Body of pancreas (tissue), 4 donors: ENCODE measurements at regions not wholly inside any gene's neighbourhood (a gene's known extent, or its start where the extent isn't known, plus 50 kb on each side); places are given as distances from the start of the nearest gene placed in this dataset.
A peak's percentile ranks its signal among the peaks of the same experiment; 100 is the strongest.
"Not testable (repeated sequence)": the region's sequence is repeated elsewhere in the genome, so short reads cannot be mapped to it uniquely, and the experiment has no call there.

Experiments used
- ATAC-seq: fragments of 150-250 bp; one replicate; pipeline ENCODE4 v1.9.1; 2016
- DNase-seq, 4 donors: peaks; one replicate each; pipeline ENCODE4 v3.0.0-alpha.2; 2019
- H3K27ac ChIP-seq, 4 donors: fragments of 200-600 bp; sonication (generic); 1 replicate in 3 of 4; 2 replicates in 1 of 4; pipeline versions ENCODE4 v1.5.1 to v1.6.1; 2016 to 2019; ENCODE audit warnings: mild to moderate bottlenecking in 1 of 4, mixed read lengths in 1 of 4, moderate library complexity in 1 of 4
- H3K27me3 ChIP-seq, 2 donors: fragments of 200-600 bp; sonication (generic); one replicate each; pipeline ENCODE4 v1.6.0; 2016; ENCODE audit warnings: mild to moderate bottlenecking in 1 of 2
- H3K36me3 ChIP-seq, 2 donors: fragments of 200-600 bp; sonication (generic); replicated peaks in 1 of 2; 2 replicates each; pipeline ENCODE4 v1.5.1; 2016; ENCODE audit warnings: low read depth in 2 of 2; ENCODE audit not compliant: insufficient read depth in 1 of 2
- H3K4me1 ChIP-seq: fragments of 200-600 bp; sonication (generic); one replicate; pipeline ENCODE4 v1.6.0; 2016
- H3K4me3 ChIP-seq, 2 donors: fragments of 200-600 bp; sonication (generic); 1 replicate in 1 of 2; 2 replicates in 1 of 2; pipeline ENCODE4 v1.5.1; 2016 to 2019
- H3K9me3 ChIP-seq, 3 donors: fragments of 200-600 bp; sonication (generic); 1 replicate in 2 of 3; 2 replicates in 1 of 3; pipeline ENCODE4 v1.5.1; 2016
- POLR2A ChIP-seq, 3 donors: fragments of 450-650 bp; IDR thresholded peaks; one replicate each; pipeline ENCODE4 v1.6.1; 2016; ENCODE audit warnings: antibody characterized with exemption in 3 of 3, mild to moderate bottlenecking in 2 of 3
- WGBS, 2 donors: methylation state at CpG; one replicate each; pipeline ENCODE4 v1.1.5; 2017; 5-methylcytosine and 5-hydroxymethylcytosine counted together
- intact Hi-C: fragments of 100-400 bp; cut with DNase I; formaldehyde crosslinking; loops from one replicate; pipeline ENCODE4 v1.15.1; 2023
- TF ChIP-seq, protein P1 (sequence below), 7 experiments: fragments of 450-650 bp in 4 of 7; fragments of 200-600 bp in 3 of 7; sonication (generic) in 3 of 7; IDR thresholded peaks; one replicate each; pipeline ENCODE4 v1.5.1; 2016 to 2019; ENCODE audit warnings: antibody characterized with exemption in 7 of 7

DNA sequence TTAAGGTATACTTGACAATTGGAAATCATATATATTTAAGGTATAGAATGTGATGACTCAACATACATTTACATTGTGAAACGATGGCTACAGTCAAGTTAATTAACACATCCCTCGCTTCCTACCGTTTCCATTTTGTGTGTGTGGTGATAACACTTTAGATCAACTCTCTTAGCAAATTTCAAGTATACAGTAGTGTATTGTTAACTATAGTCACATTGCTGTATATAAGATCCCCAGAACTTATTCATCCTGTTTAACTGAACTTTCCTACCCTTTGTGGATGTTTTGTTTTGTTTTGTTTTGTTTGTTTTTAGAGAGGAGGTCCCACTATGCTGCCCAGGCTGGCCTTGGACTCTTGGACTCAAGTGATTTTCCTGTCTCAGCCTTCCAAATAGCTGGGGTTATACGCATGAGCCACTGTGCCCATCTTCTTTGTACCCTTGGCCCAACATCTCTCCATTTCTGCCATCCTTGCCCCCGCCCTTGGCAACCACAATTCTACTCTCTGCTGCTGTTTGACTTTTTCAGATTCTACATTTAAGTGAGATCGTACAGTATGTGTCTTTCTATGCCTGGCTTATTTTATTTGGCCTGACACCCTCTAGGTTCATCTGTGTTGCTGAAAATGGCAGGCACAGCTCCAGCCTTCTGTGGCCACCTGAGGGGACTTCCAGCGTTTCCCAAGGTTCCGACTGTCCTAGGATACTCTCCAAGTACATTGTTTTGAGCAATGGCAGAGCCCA lies 90.5 kb upstream of the SNX9 start:
- Histone ChIP-seq H3K36me3 (no peaks in the 10 kb centered on the region), H3K4me3 (no peak overlapping the region), H3K4me1 (peaks cover 1% of the 10 kb centered on the region), H3K9me3 (no peaks in the 10 kb centered on the region), H3K27me3 (no peaks in the 10 kb centered on the region), H3K27ac (no peak overlapping the region)
- ATAC-seq: no peak
- DNase-seq: no peak
- TF ChIP-seq, protein P1, sequence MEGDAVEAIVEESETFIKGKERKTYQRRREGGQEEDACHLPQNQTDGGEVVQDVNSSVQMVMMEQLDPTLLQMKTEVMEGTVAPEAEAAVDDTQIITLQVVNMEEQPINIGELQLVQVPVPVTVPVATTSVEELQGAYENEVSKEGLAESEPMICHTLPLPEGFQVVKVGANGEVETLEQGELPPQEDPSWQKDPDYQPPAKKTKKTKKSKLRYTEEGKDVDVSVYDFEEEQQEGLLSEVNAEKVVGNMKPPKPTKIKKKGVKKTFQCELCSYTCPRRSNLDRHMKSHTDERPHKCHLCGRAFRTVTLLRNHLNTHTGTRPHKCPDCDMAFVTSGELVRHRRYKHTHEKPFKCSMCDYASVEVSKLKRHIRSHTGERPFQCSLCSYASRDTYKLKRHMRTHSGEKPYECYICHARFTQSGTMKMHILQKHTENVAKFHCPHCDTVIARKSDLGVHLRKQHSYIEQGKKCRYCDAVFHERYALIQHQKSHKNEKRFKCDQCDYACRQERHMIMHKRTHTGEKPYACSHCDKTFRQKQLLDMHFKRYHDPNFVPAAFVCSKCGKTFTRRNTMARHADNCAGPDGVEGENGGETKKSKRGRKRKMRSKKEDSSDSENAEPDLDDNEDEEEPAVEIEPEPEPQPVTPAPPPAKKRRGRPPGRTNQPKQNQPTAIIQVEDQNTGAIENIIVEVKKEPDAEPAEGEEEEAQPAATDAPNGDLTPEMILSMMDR (IDR thresholded peaks at IDR 0.05): no peak
- no peak for TF ChIP-seq POLR2A (IDR thresholded peaks at IDR 0.05)
- intact Hi-C loops: no loop called here
- WGBS, 2 donors: 73 to 81% methylated on average over 8 of the region's 8 CpGs

- H3K4me1 ChIP-seq, H3K27me3 ChIP-seq, DNase-seq, H3K27ac ChIP-seq, H3K4me3 ChIP-seq, H3K9me3 ChIP-seq, intact Hi-C loops, ATAC-seq, H3K36me3 ChIP-seq: not testable (repeated sequence)
- 84 to 94% methylated on average over 4 of the region's 4 CpGs for WGBS, 2 donors
Measured at GRCh38 chr6:157736555-157736954, 86.5 kb upstream of the SNX9 start.

DNA sequence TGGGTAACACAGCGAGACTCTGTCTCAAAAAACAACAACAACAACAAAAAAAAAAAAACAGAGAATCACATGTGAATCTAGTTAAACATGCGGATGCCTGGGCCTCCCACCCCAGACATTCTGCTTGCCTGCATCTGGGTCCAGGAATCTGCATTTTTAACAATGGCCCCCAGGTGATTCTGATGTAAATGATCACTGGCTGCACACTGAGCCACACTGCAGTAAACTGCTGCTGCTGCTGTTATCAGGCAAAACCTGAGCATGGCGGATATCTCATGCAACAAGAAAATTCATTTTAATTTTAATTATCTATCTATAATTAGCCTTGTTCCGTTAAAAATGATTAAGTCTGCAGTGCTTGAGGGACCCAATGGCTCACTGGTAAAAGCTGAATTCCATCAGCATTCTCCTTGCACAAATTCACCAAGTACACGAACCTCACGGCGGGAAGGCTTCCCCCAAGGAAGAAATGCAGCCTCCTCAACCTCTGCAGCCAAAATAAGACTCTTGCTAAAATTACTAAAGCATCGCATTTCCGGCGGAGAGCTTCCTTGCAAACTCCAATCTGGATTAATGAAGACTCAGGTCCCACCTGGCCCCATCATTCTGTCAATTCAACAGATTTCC lies 81.6 kb upstream of the SNX9 start:
- 74 to 82% methylated on average over 10 of the region's 10 CpGs for WGBS, 2 donors
- TF ChIP-seq POLR2A (IDR thresholded peaks at IDR 0.05): no peak
- TF ChIP-seq, protein P1 (IDR thresholded peaks at IDR 0.05): no peak
- ATAC-seq: no peak

GRCh38 chr6:157741948-157742556 lies 81.0 kb upstream of the SNX9 start:
- H3K27ac ChIP-seq: no peak overlapping the region
- H3K9me3 ChIP-seq: no peaks in the 10 kb centered on the region
- intact Hi-C loops: no loop called here
- ATAC-seq: peak; percentile 24
- peaks cover 1% of the 10 kb centered on the region for H3K4me1 ChIP-seq
- no peaks in the 10 kb centered on the region for H3K27me3 ChIP-seq
- TF ChIP-seq, protein P1 (IDR thresholded peaks at IDR 0.05): no peak
- TF ChIP-seq POLR2A (IDR thresholded peaks at IDR 0.05): no peak
- no peak overlapping the region for H3K4me3 ChIP-seq
- no peaks in the 10 kb centered on the region for H3K36me3 ChIP-seq
- peak in 1 of 4 donors; percentile 28 for DNase-seq
- WGBS, 2 donors: 32% methylated on average over 5 of the region's 5 CpGs

More for the DNA sequence above, 81.6 kb upstream of the SNX9 start:
- Histone ChIP-seq H3K27ac (no peak overlapping the region), H3K4me1 (no peaks in the 10 kb centered on the region), H3K36me3 (no peaks in the 10 kb centered on the region), H3K9me3 (no peaks in the 10 kb centered on the region), H3K4me3 (no peak overlapping the region), H3K27me3 (no peaks in the 10 kb centered on the region)
- DNase-seq: no peak
- intact Hi-C loops: no loop called here

DNA sequence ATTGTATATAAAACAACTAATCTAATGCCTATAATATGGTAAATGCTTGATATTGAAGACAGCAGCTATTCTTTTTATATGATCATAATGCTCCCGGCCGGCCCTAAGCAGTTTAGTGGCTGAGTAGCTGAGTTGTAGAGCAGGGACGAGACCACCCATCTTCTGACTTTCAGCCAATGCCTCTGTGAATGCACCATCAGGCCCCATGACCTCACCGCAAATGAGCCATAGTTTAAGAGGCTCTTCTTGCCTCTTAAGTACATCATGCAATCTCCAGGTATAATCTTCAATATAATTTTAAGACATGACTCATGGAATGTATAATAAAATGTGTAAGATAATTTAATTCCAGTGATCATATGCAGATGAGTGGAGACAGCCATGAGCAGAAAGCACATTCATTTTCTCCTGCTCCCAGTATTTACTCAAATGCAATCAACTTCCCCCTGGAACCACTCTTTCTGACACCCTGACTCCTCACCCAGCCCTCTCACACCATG lies 78.9 kb upstream of the SNX9 start:
- DNase-seq: no peak
- ATAC-seq: no peak
- intact Hi-C loops: no loop called here
- 78 to 88% methylated on average over 4 of the region's 4 CpGs for whole genome bisulfite sequencing, 2 donors
- Histone ChIP-seq H3K9me3 (no peaks in the 10 kb centered on the region), H3K36me3 (no peaks in the 10 kb centered on the region), H3K4me1 (peaks cover 6% of the 10 kb centered on the region), H3K27ac (no peak overlapping the region), H3K4me3 (no peak overlapping the region), H3K27me3 (no peaks in the 10 kb centered on the region)
- TF ChIP-seq, protein P1 (IDR thresholded peaks at IDR 0.05): no peak
- no peak for TF ChIP-seq POLR2A (IDR thresholded peaks at IDR 0.05)
